ENCODE measurements at regions not wholly inside any gene's neighbourhood (a gene's known extent, or its start where the extent isn't known, plus 50 kb on each side); places are given as distances from the start of the nearest gene placed in this dataset.

- TF ChIP-seq, protein P1, sequence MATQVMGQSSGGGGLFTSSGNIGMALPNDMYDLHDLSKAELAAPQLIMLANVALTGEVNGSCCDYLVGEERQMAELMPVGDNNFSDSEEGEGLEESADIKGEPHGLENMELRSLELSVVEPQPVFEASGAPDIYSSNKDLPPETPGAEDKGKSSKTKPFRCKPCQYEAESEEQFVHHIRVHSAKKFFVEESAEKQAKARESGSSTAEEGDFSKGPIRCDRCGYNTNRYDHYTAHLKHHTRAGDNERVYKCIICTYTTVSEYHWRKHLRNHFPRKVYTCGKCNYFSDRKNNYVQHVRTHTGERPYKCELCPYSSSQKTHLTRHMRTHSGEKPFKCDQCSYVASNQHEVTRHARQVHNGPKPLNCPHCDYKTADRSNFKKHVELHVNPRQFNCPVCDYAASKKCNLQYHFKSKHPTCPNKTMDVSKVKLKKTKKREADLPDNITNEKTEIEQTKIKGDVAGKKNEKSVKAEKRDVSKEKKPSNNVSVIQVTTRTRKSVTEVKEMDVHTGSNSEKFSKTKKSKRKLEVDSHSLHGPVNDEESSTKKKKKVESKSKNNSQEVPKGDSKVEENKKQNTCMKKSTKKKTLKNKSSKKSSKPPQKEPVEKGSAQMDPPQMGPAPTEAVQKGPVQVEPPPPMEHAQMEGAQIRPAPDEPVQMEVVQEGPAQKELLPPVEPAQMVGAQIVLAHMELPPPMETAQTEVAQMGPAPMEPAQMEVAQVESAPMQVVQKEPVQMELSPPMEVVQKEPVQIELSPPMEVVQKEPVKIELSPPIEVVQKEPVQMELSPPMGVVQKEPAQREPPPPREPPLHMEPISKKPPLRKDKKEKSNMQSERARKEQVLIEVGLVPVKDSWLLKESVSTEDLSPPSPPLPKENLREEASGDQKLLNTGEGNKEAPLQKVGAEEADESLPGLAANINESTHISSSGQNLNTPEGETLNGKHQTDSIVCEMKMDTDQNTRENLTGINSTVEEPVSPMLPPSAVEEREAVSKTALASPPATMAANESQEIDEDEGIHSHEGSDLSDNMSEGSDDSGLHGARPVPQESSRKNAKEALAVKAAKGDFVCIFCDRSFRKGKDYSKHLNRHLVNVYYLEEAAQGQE (IDR thresholded peaks at IDR 0.05; ENCODE audit: low read depth), result no peak
- TF ChIP-seq ZBTB7A (IDR thresholded peaks at IDR 0.05; ENCODE audit: low read depth) (no peak), TAF1 (IDR thresholded peaks at IDR 0.05; ENCODE audit: low read depth) (no peak), TCF12 (IDR thresholded peaks at IDR 0.05; ENCODE audit: low read depth) (no peak), FOXM1 (IDR thresholded peaks at IDR 0.05; ENCODE audit: borderline replicate concordance, low read depth) (no peak), CEBPB (IDR thresholded peaks at IDR 0.05) (no peak), USF1 (IDR thresholded peaks at IDR 0.05) (no peak), EGR1 (IDR thresholded peaks at IDR 0.05) (no peak), YY1 (IDR thresholded peaks at IDR 0.05; ENCODE audit: low read depth) (no peak), NFIC (IDR thresholded peaks at IDR 0.05) (no peak), EP300 (IDR thresholded peaks at IDR 0.05; ENCODE audit: borderline replicate concordance) (no peak), TEAD4 (IDR thresholded peaks at IDR 0.05) (no peak), CREB1 (IDR thresholded peaks at IDR 0.05; ENCODE audit: low read depth) (no peak), RAD21 (IDR thresholded peaks at IDR 0.05; ENCODE audit: low read depth) (no peak)
- TF ChIP-seq, protein P2, sequence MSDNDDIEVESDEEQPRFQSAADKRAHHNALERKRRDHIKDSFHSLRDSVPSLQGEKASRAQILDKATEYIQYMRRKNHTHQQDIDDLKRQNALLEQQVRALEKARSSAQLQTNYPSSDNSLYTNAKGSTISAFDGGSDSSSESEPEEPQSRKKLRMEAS (IDR thresholded peaks at IDR 0.05), result no peak
Measured at GRCh38 chr15:25536801-25537611, 98.2 kb upstream of the UBE3A start.

DNA sequence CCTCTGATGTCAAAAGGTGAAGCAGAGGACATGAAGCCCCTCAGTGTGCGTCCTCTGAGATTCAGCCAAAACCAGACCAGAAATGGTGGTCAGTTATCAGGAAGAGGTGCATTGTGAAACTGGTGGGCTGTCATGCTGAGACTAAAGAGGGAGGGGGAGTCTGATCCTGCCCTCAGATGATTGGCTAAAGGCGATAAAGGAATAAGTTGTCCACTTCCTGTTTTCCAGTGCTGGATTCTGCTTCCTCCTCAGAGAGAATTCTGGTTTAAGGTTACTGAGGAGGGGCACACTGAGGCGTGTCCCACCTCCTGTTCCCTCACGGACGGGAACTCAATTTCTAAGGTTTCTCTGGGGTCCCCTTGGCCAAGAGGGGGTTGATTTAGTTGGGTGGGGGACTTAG is 97.0 kb upstream of the UBE3A start:
- TF ChIP-seq USF1 (IDR thresholded peaks at IDR 0.05) (no peak), EGR1 (IDR thresholded peaks at IDR 0.05) (no peak), YY1 (IDR thresholded peaks at IDR 0.05; ENCODE audit: low read depth) (no peak), CREB1 (IDR thresholded peaks at IDR 0.05; ENCODE audit: low read depth) (no peak), TCF12 (IDR thresholded peaks at IDR 0.05; ENCODE audit: low read depth) (no peak), TAF1 (IDR thresholded peaks at IDR 0.05; ENCODE audit: low read depth) (no peak), RAD21 (IDR thresholded peaks at IDR 0.05; ENCODE audit: low read depth) (no peak), CEBPB (IDR thresholded peaks at IDR 0.05) (no peak), ZBTB7A (IDR thresholded peaks at IDR 0.05; ENCODE audit: low read depth) (no peak), EP300 (IDR thresholded peaks at IDR 0.05; ENCODE audit: borderline replicate concordance) (no peak), TEAD4 (IDR thresholded peaks at IDR 0.05) (no peak), NFIC (IDR thresholded peaks at IDR 0.05) (no peak), FOXM1 (IDR thresholded peaks at IDR 0.05; ENCODE audit: borderline replicate concordance, low read depth) (no peak)
- TF ChIP-seq, protein P2 (IDR thresholded peaks at IDR 0.05), result no peak
- TF ChIP-seq, protein P1 (IDR thresholded peaks at IDR 0.05; ENCODE audit: low read depth), result no peak

GRCh38 chr15:25534293-25534692 is 95.5 kb upstream of the UBE3A start:
- TF ChIP-seq EGR1 (IDR thresholded peaks at IDR 0.05) (no peak), YY1 (IDR thresholded peaks at IDR 0.05; ENCODE audit: low read depth) (no peak), CEBPB (IDR thresholded peaks at IDR 0.05) (no peak), USF1 (IDR thresholded peaks at IDR 0.05) (no peak), CREB1 (IDR thresholded peaks at IDR 0.05; ENCODE audit: low read depth) (no peak), ZBTB7A (IDR thresholded peaks at IDR 0.05; ENCODE audit: low read depth) (no peak), TAF1 (IDR thresholded peaks at IDR 0.05; ENCODE audit: low read depth) (no peak), TCF12 (IDR thresholded peaks at IDR 0.05; ENCODE audit: low read depth) (no peak), FOXM1 (IDR thresholded peaks at IDR 0.05; ENCODE audit: borderline replicate concordance, low read depth) (no peak), TEAD4 (IDR thresholded peaks at IDR 0.05) (no peak), EP300 (IDR thresholded peaks at IDR 0.05; ENCODE audit: borderline replicate concordance) (no peak), NFIC (IDR thresholded peaks at IDR 0.05) (no peak), RAD21 (IDR thresholded peaks at IDR 0.05; ENCODE audit: low read depth) (no peak)
- TF ChIP-seq, protein P2 (IDR thresholded peaks at IDR 0.05), result no peak
- TF ChIP-seq, protein P1 (IDR thresholded peaks at IDR 0.05; ENCODE audit: low read depth), result no peak
